GM19328 (cell line): ENCODE measurements at regions not wholly inside any gene's neighbourhood (a gene's known extent, or its start where the extent isn't known, plus 50 kb on each side); places are given as distances from the start of the nearest gene placed in this dataset.

Experiments
- ATAC-seq: cut with Tn5 transposase; IDR thresholded peaks from one replicate; pipeline ENCODE4 v1.9.1; 2021; ENCODE audit warnings: mild to moderate bottlenecking, moderate library complexity; ENCODE audit not compliant: unreplicated experiment

DNA sequence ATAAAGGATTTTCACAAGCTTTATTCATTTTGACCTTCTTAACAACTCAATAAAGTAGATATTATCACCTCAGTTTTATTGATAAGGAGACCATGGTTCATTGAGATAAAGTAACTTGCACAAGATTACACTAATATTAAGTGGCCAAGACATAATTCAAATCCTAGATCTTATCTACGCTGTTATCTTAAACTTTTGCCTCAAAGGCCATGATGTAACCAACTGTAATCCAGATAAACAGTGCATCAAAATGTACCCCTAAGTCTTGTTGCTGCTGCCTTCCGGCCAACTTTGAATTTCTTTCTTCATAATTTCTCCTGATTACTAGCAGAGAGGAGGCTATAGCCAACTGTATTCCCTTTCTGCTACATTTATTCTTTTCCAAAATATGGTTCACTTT, 1094.8 kb upstream of the PIK3C3 start:
- no peak for ATAC-seq

GRCh38 chr18:40855661-40856060, 1099.4 kb upstream of the PIK3C3 start:
- ATAC-seq, result no peak

- no peak for ATAC-seq
Measured at GRCh38 chr18:40852406-40852805, 1102.6 kb upstream of the PIK3C3 start.

DNA sequence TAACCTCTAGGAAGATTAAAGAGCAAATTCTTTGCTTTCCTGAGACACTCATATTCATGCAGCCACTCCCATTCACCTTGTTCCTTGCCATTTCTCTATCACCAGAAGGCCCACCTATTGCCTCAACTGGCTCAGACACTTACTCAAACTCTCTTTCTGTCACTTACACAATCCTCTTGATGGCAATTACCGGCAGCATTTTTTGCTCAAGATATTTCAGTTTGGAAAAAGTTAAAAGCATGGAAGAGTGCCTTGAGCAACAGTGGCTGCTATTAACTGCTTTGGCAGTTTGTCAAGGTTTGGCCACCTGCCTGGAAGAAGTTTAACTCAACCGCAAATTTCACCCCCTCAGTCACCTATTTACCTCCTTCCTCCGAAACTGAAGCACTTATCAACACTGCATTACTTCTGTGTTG, 1104.0 kb upstream of the PIK3C3 start:
- ATAC-seq, result no peak

GRCh38 chr18:40849886-40850285, 1105.1 kb upstream of the PIK3C3 start:
- ATAC-seq, result no peak

- ATAC-seq, result no peak
Measured at GRCh38 chr18:40841467-40841866, 1113.6 kb upstream of the PIK3C3 start.

- ATAC-seq, result no peak
Measured at GRCh38 chr18:40841063-40841462, 1114.0 kb upstream of the PIK3C3 start.

DNA sequence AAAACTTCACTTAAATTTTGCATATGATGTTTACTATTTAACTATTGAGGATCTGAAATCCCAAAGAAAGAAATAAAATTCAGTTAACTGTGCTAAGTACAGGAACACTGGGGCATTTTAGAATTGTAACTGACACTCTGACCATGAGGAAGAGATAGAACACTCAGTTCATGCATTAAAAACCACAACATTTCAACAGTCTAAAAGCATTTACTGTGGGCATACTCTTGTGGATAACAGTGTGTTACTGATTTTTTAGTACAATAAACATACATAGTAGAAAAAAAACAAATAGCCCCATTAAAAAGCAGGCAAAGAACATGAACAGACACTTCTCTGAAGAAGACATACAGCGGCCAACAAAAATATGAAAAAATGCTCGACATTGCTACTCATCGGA, 1122.7 kb upstream of the PIK3C3 start:
- ATAC-seq, result no peak

DNA sequence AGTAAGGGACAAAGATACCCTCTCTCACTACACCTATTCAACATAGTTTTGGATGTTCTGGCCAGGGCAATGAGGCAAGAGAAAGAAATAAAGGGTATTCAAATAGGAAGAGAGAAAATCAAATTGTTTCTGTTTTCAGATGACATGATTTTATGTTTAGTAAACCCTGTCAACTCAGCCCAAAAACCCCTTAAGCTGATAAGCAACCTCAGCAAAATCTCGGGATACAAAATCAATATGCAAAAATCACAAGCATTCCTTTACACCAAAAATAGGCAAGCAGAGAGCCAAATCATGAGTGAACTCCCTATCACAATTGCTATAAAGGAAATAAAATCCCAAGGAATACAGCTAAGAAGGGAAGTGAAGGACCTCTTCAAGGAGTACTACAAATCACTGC, 1130.7 kb upstream of the PIK3C3 start:
- ATAC-seq, result no peak

DNA sequence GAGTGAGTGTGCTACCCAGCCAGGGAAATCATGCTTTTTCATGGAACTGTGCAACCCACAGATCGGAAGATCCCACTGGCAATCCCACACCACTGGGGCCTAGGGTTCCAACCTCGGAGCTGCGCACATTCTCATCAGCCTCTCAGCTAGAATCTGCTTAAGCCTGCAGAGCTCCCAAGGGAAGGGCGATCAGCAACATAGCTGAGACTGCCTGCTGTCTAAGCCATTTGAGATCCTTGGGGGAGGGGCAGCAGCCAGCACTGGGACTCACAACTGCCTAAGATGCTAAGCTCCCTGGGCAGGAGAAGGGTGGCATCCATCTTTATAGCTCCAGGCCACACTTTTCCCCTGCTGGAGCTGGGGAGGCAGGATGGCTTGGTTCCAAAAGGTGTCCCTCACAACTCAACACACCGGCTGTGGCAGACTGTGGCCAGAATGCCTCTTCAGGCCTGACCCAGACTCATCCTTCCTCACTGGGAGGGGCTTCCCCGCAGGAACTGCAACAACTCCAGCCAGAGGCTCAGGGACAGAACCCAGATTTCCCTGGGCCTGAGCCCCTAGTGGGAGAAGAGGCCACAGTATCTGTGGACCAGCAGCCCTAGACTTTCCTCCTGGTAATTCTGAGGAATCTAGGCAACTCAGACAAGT, 1133.3 kb upstream of the PIK3C3 start:
- ATAC-seq, result no peak

- ATAC-seq, result no peak
Measured at GRCh38 chr18:40812981-40813515, 1142.0 kb upstream of the PIK3C3 start.

- no peak for ATAC-seq
Measured at GRCh38 chr18:40810372-40810771, 1144.7 kb upstream of the PIK3C3 start.

DNA sequence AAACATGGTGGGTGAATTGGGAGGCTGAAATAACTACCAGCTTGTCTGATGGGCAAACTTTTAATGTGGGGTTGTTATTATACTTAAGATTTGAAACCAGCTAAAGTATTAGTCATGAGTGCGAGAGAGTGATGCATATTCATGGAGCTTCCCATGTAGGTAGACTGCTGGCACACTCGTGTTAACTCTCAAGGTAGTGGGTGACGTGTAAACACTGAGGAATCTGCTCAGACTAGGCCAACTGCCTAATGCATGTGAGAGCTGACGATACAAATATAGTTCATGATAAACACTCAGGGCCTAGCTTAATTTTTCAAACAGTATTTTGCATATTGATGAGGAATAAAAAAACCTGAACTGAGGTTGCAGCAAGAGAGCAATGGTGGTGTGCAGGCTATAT, 1165.7 kb upstream of the PIK3C3 start:
- no peak for ATAC-seq

- ATAC-seq, result no peak
Measured at GRCh38 chr18:40782453-40783130, 1172.4 kb upstream of the PIK3C3 start.

DNA sequence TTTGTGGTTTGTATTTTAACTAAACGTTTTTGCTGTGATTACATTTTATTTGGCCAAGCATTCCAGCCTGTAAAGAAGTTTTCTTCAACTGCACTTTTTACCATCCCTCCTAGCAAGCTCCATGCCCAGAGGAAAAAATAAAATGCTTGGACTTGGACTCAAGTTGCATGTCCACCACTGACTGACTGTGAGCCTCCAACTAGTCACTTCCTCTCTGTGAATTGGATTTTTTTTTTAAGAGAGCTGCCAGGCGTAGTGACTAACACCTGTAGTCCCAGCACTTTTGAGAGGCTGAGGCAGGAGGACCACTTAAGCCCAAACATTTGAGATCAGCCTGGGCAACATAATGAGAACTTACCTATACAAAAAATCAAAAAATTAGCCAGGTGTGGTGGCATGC, 1185.2 kb upstream of the PIK3C3 start:
- no peak for ATAC-seq

DNA sequence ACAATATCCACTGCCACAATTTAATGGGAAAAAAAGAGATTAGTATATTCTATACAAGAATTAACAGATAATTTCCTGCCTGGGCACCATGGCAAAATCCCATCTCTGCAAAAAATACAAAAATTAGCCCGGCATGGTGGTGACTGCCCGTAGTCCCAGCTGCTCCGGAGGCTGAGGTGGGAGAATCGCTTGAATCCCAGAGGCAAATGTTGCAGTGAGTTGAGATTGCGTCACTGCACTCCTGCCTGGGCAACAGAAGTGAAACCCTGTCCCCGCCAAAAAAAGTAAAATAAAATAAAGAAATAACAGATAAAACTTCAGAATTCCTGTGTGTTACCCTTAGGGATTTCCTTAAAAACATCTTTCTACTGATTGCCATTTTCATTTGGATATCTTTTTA, 1194.8 kb upstream of the PIK3C3 start:
- ATAC-seq, result no peak

- no peak for ATAC-seq
Measured at GRCh38 chr18:40754477-40754876, 1200.6 kb upstream of the PIK3C3 start.

DNA sequence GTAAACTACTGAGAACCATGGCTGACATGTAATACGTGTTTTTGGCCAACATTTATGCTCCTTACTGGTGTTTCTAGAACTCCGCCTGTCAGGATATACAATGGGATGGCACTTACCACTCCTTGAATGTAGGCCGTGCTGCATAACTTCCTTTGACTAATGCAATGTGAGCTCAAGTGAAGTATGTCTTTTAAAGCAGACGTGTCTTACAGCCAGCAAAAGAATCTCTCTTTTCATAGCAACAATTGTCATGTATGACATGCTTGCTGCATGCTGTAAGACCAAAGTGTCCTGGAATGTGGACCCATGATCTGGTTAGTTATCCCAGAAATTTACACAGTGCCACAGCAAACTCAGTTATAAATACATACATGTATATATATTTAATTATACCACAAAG, 1202.7 kb upstream of the PIK3C3 start:
- no peak for ATAC-seq

DNA sequence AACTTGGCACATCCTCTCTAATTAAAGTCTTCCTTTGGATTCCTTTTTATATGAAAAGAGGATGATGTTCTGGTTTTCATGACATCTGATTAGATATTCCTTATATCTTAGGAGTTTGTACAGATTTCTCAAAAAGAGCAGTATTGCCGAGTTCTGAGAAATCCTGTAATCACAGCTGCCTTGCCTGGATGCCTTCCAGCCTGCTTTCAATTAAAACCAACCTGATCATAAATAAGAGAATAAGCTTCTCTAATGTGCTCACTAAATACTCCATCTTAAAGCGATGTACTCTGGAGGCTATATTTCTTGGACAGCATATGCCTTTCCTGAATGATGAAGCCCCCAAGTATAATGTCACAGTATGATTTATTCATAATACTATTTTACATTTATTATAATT, 1203.8 kb upstream of the PIK3C3 start:
- no peak for ATAC-seq

- no peak for ATAC-seq
Measured at GRCh38 chr18:40739029-40739428, 1216.0 kb upstream of the PIK3C3 start.

GRCh38 chr18:40738321-40738880, 1216.6 kb upstream of the PIK3C3 start:
- ATAC-seq, result no peak

GRCh38 chr18:40708726-40709125, 1246.3 kb upstream of the PIK3C3 start:
- no peak for ATAC-seq
